ENCODE measurements at regions not wholly inside any gene's neighbourhood (a gene's known extent, or its start where the extent isn't known, plus 50 kb on each side); places are given as distances from the start of the nearest gene placed in this dataset.

- TF ChIP-seq CTCF (conservative IDR thresholded peaks at IDR 0.05; ENCODE audit: low read length) (no peak), EZH2phosphoT487 (IDR thresholded peaks at IDR 0.05; ENCODE audit: borderline replicate concordance) (no peak)
These were observed 215.3 kb upstream of the ZNF32 start for GRCh38 chr10:43863859-43864591.
